Liver (tissue), 8 donors: ENCODE measurements at regions not wholly inside any gene's neighbourhood (a gene's known extent, or its start where the extent isn't known, plus 50 kb on each side); places are given as distances from the start of the nearest gene placed in this dataset.

Experiments
- DNase-seq: peaks from one replicate; pipeline ENCODE4 v3.0.0-alpha.2; 2017; ENCODE audit warnings: low spot score
- H3K27ac ChIP-seq, 2 donors: one replicate each; pipeline ENCODE4 v1.7.0; 2013; ENCODE audit warnings: inconsistent platforms in 2 of 2, low read length in 2 of 2, control low read depth in 1 of 2, low read depth in 1 of 2, mild to moderate bottlenecking in 1 of 2
- H3K27me3 ChIP-seq, 4 donors: one replicate each; pipeline versions ENCODE4 v1.6.1 to v1.7.0; 2013; ENCODE audit warnings: low read length in 3 of 4, inconsistent platforms in 1 of 4, mild to moderate bottlenecking in 1 of 4, moderate library complexity in 1 of 4; ENCODE audit not compliant: control insufficient read depth in 4 of 4, insufficient read depth in 4 of 4
- H3K36me3 ChIP-seq, 4 donors: one replicate each; pipeline versions ENCODE4 v1.6.1 to v1.7.0; 2013; ENCODE audit warnings: low read length in 3 of 4, mild to moderate bottlenecking in 3 of 4, low read depth in 1 of 4, moderate library complexity in 1 of 4; ENCODE audit not compliant: control insufficient read depth in 4 of 4, insufficient read depth in 3 of 4
- H3K4me1 ChIP-seq, 4 donors: one replicate each; pipeline versions ENCODE4 v1.6.1 to v1.7.0; 2013; ENCODE audit warnings: low read length in 3 of 4, mild to moderate bottlenecking in 3 of 4, moderate library complexity in 1 of 4; ENCODE audit not compliant: control insufficient read depth in 4 of 4, insufficient read depth in 4 of 4
- H3K4me3 ChIP-seq, 3 donors: one replicate each; pipeline versions ENCODE4 v1.6.1 to v1.7.0; 2013; ENCODE audit warnings: low read length in 3 of 3, control low read depth in 1 of 3, low read depth in 1 of 3, mild to moderate bottlenecking in 1 of 3
- H3K9ac ChIP-seq, 2 donors: one replicate each; pipeline ENCODE4 v1.7.0; 2013; ENCODE audit warnings: low read length in 2 of 2, mild to moderate bottlenecking in 2 of 2, moderate library complexity in 2 of 2, control low read depth in 1 of 2, low read depth in 1 of 2
- H3K9me3 ChIP-seq, 4 donors: one replicate each; pipeline versions ENCODE4 v1.6.1 to v1.7.0; 2013; ENCODE audit warnings: low read length in 3 of 4; ENCODE audit not compliant: control insufficient read depth in 4 of 4
- EGR1 ChIP-seq, 2 donors: IDR thresholded peaks; 2 replicates each; pipeline ENCODE4 v1.6.1; 2016 to 2018; ENCODE audit warnings: antibody characterized with exemption in 2 of 2, low read depth in 2 of 2
- FOXA1 ChIP-seq: IDR thresholded peaks from 2 replicates; pipeline ENCODE4 v1.6.1; 2016; ENCODE audit warnings: antibody characterized with exemption
- FOXA2 ChIP-seq: IDR thresholded peaks from 2 replicates; pipeline ENCODE4 v1.6.1; 2016; ENCODE audit warnings: antibody characterized with exemption
- GABPA ChIP-seq, 2 donors: IDR thresholded peaks in 1 of 2; conservative IDR thresholded peaks in 1 of 2; 2 replicates each; pipeline ENCODE4 v1.6.1; 2016; ENCODE audit warnings: antibody characterized with exemption in 2 of 2, mild to moderate bottlenecking in 1 of 2, moderate library complexity in 1 of 2
- HNF4A ChIP-seq, 2 donors: conservative IDR thresholded peaks; 2 replicates each; pipeline ENCODE4 v1.6.1; 2016; ENCODE audit warnings: antibody characterized with exemption in 2 of 2, mild to moderate bottlenecking in 2 of 2
- HNF4G ChIP-seq: IDR thresholded peaks from 2 replicates; pipeline ENCODE4 v1.6.1; 2016; ENCODE audit warnings: antibody characterized with exemption
- JUND ChIP-seq, 2 donors: IDR thresholded peaks; 2 replicates each; pipeline ENCODE4 v1.6.1; 2016; ENCODE audit warnings: antibody characterized with exemption in 2 of 2
- NR2F2 ChIP-seq: IDR thresholded peaks from 2 replicates; pipeline ENCODE4 v1.6.1; 2016; ENCODE audit warnings: antibody characterized with exemption
- RAD21 ChIP-seq, 2 donors: IDR thresholded peaks; 2 replicates each; pipeline ENCODE4 v1.6.1; 2016; ENCODE audit warnings: antibody characterized with exemption in 2 of 2, mild to moderate bottlenecking in 2 of 2
- RXRA ChIP-seq, 2 donors: IDR thresholded peaks; 2 replicates each; pipeline ENCODE4 v1.6.1; 2017 to 2018; ENCODE audit warnings: antibody characterized with exemption in 2 of 2, mild to moderate bottlenecking in 1 of 2
- SP1 ChIP-seq: IDR thresholded peaks from 2 replicates; pipeline ENCODE4 v1.6.1; 2018; ENCODE audit warnings: antibody characterized with exemption, mild to moderate bottlenecking
- TAF1 ChIP-seq: conservative IDR thresholded peaks from 2 replicates; pipeline ENCODE4 v1.6.1; 2016; ENCODE audit warnings: antibody characterized with exemption, mild to moderate bottlenecking
- YY1 ChIP-seq: IDR thresholded peaks from 2 replicates; pipeline ENCODE4 v1.6.1; 2016; ENCODE audit warnings: antibody characterized with exemption, mild to moderate bottlenecking
- WGBS: extraction: QIAGEN DNeasy Blood & Tissue Kit; methylation state at CpG from one replicate; pipeline ENCODE4 v1.1.7; 2013; 5-methylcytosine and 5-hydroxymethylcytosine counted together
- TF ChIP-seq, protein P1 (sequence below): IDR thresholded peaks from 2 replicates; pipeline ENCODE4 v1.6.1; 2016; ENCODE audit warnings: antibody characterized with exemption
- TF ChIP-seq, protein P2 (sequence below): fragments of 150-350 bp; IDR thresholded peaks from 2 replicates; pipeline ENCODE4 v1.5.1; 2017; ENCODE audit warnings: improper control_type of control experiment, low read depth, low read length; ENCODE audit not compliant: missing input control
- TF ChIP-seq, protein P3 (sequence below): IDR thresholded peaks from 2 replicates; pipeline ENCODE4 v1.6.1; 2016; ENCODE audit warnings: antibody characterized with exemption
- TF ChIP-seq, protein P4 (sequence below): IDR thresholded peaks from 2 replicates; pipeline ENCODE4 v1.6.1; 2016; ENCODE audit warnings: antibody characterized with exemption
- TF ChIP-seq, protein P5 (sequence below): IDR thresholded peaks from 2 replicates; pipeline ENCODE4 v1.6.1; 2016; ENCODE audit warnings: antibody characterized with exemption, mild to moderate bottlenecking
- donor health status: healthy.
- donor health status: healthy.
- donor health status: healthy.
- donor health status: healthy.
- donor health status: healthy.

DNA sequence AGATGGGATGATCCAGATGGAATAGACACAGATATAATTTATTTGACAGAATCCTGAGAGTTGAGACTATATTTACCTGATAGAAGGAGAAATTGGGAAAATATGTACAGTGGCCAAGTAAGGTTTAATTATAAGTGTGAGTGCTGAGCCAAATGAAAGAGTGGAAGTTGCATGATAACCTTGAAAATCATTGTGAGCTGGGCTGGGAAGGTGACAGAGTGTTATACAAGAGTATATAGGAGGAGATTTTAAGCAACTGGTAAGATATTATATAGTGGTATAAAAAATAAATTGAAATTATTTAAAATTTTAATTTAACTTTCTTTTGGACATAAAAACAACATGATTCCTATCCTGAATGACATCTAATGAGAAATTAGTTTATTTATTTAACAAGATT is 340.8 kb downstream of the NUP35 start:
- H3K4me3 ChIP-seq: no peak overlapping the region
- H3K9me3 ChIP-seq: no peaks in the 10 kb centered on the region
- H3K36me3 ChIP-seq: no peaks in the 10 kb centered on the region
- H3K27me3 ChIP-seq: no peaks in the 10 kb centered on the region
- no peaks in the 10 kb centered on the region for H3K4me1 ChIP-seq
- H3K27ac ChIP-seq: no peak overlapping the region
- no peak overlapping the region for H3K9ac ChIP-seq
- DNase-seq: no peak
- TF ChIP-seq, protein P1, sequence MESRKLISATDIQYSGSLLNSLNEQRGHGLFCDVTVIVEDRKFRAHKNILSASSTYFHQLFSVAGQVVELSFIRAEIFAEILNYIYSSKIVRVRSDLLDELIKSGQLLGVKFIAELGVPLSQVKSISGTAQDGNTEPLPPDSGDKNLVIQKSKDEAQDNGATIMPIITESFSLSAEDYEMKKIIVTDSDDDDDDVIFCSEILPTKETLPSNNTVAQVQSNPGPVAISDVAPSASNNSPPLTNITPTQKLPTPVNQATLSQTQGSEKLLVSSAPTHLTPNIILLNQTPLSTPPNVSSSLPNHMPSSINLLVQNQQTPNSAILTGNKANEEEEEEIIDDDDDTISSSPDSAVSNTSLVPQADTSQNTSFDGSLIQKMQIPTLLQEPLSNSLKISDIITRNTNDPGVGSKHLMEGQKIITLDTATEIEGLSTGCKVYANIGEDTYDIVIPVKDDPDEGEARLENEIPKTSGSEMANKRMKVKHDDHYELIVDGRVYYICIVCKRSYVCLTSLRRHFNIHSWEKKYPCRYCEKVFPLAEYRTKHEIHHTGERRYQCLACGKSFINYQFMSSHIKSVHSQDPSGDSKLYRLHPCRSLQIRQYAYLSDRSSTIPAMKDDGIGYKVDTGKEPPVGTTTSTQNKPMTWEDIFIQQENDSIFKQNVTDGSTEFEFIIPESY: no peak
- TF ChIP-seq, protein P2, sequence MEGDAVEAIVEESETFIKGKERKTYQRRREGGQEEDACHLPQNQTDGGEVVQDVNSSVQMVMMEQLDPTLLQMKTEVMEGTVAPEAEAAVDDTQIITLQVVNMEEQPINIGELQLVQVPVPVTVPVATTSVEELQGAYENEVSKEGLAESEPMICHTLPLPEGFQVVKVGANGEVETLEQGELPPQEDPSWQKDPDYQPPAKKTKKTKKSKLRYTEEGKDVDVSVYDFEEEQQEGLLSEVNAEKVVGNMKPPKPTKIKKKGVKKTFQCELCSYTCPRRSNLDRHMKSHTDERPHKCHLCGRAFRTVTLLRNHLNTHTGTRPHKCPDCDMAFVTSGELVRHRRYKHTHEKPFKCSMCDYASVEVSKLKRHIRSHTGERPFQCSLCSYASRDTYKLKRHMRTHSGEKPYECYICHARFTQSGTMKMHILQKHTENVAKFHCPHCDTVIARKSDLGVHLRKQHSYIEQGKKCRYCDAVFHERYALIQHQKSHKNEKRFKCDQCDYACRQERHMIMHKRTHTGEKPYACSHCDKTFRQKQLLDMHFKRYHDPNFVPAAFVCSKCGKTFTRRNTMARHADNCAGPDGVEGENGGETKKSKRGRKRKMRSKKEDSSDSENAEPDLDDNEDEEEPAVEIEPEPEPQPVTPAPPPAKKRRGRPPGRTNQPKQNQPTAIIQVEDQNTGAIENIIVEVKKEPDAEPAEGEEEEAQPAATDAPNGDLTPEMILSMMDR: no peak
- TF ChIP-seq EGR1 (IDR thresholded peaks at IDR 0.05; ENCODE audit: low read depth in 2 of 2) (no peak), RXRA (IDR thresholded peaks at IDR 0.05) (no peak), FOXA1 (no peak), NR2F2 (no peak), GABPA (IDR thresholded peaks at IDR 0.05 in 1 of 2, conservative IDR thresholded peaks at IDR 0.05 in 1 of 2) (no peak), FOXA2 (no peak)
- TF ChIP-seq, protein P3, sequence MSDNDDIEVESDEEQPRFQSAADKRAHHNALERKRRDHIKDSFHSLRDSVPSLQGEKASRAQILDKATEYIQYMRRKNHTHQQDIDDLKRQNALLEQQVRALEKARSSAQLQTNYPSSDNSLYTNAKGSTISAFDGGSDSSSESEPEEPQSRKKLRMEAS: no peak

DNA sequence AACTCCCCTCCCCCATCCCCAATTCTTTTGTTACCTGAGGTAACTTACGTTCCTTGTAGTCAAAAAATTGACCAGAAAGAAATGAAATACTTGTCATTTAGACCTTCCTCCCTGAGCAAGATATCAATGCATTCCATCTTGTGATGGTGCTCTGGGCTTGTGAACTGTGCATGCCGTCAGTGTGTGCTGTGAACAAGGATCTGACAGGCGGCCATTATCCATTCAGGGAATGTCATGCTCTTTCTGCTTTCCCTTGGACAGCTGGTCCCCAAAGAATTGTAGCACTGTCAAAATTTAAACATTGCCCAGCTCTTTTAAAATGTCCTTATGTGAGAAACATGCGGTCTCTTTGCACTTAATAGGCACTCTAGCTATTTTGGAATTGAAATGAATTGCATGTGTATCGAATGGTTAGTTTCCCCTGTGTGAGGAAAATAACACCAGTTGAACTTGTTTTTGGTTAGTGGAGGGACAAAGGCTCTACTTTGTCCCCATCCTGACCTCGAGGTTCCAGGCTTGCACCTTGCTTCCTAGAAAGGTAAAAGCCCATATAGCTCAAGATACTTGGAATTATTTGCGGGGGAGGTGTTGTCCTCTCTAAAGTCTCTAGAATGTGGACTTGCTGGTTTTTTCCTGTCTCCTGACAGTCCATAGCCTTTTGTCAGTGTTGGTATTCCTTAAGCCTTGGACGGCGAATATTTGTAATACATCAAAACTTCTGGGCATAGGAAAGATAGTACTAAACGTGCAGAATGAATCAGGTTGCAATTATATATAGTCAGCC is 350.9 kb downstream of the NUP35 start:
- no peaks in the 10 kb centered on the region for H3K27me3 ChIP-seq
- H3K27ac ChIP-seq: no peak overlapping the region
- H3K36me3 ChIP-seq: no peaks in the 10 kb centered on the region
- no peak overlapping the region for H3K4me3 ChIP-seq
- no peaks in the 10 kb centered on the region for H3K4me1 ChIP-seq
- H3K9me3 ChIP-seq: peaks cover 0 to 2% (median 0%) of the 10 kb centered on the region in 4 donors
- H3K9ac ChIP-seq: no peak overlapping the region
- DNase-seq: no peak
- TF ChIP-seq EGR1 (IDR thresholded peaks at IDR 0.05; ENCODE audit: low read depth in 2 of 2) (no peak), FOXA1 (no peak), TAF1 (no peak), HNF4A (conservative IDR thresholded peaks at IDR 0.05) (no peak), RXRA (IDR thresholded peaks at IDR 0.05) (no peak), NR2F2 (no peak), JUND (IDR thresholded peaks at IDR 0.05) (no peak), YY1 (no peak), SP1 (no peak), FOXA2 (no peak), RAD21 (IDR thresholded peaks at IDR 0.05) (no peak), GABPA (IDR thresholded peaks at IDR 0.05 in 1 of 2, conservative IDR thresholded peaks at IDR 0.05 in 1 of 2) (no peak), HNF4G (no peak)
- TF ChIP-seq, protein P4, sequence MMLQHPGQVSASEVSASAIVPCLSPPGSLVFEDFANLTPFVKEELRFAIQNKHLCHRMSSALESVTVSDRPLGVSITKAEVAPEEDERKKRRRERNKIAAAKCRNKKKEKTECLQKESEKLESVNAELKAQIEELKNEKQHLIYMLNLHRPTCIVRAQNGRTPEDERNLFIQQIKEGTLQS: no peak
- TF ChIP-seq, protein P5, sequence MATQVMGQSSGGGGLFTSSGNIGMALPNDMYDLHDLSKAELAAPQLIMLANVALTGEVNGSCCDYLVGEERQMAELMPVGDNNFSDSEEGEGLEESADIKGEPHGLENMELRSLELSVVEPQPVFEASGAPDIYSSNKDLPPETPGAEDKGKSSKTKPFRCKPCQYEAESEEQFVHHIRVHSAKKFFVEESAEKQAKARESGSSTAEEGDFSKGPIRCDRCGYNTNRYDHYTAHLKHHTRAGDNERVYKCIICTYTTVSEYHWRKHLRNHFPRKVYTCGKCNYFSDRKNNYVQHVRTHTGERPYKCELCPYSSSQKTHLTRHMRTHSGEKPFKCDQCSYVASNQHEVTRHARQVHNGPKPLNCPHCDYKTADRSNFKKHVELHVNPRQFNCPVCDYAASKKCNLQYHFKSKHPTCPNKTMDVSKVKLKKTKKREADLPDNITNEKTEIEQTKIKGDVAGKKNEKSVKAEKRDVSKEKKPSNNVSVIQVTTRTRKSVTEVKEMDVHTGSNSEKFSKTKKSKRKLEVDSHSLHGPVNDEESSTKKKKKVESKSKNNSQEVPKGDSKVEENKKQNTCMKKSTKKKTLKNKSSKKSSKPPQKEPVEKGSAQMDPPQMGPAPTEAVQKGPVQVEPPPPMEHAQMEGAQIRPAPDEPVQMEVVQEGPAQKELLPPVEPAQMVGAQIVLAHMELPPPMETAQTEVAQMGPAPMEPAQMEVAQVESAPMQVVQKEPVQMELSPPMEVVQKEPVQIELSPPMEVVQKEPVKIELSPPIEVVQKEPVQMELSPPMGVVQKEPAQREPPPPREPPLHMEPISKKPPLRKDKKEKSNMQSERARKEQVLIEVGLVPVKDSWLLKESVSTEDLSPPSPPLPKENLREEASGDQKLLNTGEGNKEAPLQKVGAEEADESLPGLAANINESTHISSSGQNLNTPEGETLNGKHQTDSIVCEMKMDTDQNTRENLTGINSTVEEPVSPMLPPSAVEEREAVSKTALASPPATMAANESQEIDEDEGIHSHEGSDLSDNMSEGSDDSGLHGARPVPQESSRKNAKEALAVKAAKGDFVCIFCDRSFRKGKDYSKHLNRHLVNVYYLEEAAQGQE: no peak
- TF ChIP-seq, protein P1: no peak
- TF ChIP-seq, protein P2: no peak
- TF ChIP-seq, protein P3: no peak
- WGBS: 73% methylated on average over 10 of the region's 10 CpGs
